ENCODE measurements at regions not wholly inside any gene's neighbourhood (a gene's known extent, or its start where the extent isn't known, plus 50 kb on each side); places are given as distances from the start of the nearest gene placed in this dataset.

DNA sequence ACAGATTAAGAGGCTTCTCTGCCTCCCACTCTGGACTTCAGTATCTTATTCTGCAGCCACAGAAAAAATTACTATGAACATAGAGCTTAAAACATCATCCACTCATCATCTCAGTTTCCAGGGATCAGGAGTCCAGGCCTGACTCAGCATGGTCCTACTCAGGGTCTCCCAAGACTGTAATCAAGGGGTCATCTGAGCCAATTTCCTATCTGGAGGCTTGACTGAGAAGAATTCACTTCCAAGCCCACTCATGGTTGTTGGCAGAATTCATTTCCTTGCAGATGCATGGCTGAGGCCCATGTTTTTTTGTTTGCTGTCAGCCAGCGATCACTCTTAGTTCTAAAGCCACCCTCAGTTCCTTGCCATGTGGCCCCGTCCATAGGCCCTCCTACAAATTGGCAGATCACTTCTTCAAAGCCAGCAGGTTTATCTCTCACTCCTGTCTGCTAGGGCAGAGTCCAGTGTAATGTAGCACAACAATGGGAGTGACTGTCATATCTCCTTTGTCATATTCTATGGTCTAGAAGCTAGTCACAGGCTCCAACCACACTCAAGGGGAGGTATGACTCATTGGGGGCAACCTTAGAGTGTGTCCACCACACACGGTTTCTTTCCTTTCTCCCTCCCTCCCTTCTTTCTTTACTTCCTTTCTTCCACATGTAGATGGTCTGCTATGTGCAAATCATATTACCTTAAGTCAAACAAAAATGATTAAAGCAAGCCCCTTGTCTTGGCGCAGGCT, 251.6 kb downstream of the QDPR start:
- H3K4me3 ChIP-seq (ENCODE audit: low read depth, low read length), result no peak overlapping the region
- DNase-seq (ENCODE audit: low read depth), result peak; percentile 15
- TF ChIP-seq, protein P1, sequence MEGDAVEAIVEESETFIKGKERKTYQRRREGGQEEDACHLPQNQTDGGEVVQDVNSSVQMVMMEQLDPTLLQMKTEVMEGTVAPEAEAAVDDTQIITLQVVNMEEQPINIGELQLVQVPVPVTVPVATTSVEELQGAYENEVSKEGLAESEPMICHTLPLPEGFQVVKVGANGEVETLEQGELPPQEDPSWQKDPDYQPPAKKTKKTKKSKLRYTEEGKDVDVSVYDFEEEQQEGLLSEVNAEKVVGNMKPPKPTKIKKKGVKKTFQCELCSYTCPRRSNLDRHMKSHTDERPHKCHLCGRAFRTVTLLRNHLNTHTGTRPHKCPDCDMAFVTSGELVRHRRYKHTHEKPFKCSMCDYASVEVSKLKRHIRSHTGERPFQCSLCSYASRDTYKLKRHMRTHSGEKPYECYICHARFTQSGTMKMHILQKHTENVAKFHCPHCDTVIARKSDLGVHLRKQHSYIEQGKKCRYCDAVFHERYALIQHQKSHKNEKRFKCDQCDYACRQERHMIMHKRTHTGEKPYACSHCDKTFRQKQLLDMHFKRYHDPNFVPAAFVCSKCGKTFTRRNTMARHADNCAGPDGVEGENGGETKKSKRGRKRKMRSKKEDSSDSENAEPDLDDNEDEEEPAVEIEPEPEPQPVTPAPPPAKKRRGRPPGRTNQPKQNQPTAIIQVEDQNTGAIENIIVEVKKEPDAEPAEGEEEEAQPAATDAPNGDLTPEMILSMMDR (IDR thresholded peaks at IDR 0.05; ENCODE audit: insufficient read depth, low read depth, low read length, missing control alignments), result no peak

GRCh38 chr4:17258106-17258505, 253.8 kb downstream of the QDPR start:
- DNase-seq (ENCODE audit: low read depth), result no peak
- TF ChIP-seq, protein P1 (IDR thresholded peaks at IDR 0.05; ENCODE audit: insufficient read depth, low read depth, low read length, missing control alignments), result no peak
- no peak overlapping the region for H3K4me3 ChIP-seq (ENCODE audit: low read depth, low read length)

DNA sequence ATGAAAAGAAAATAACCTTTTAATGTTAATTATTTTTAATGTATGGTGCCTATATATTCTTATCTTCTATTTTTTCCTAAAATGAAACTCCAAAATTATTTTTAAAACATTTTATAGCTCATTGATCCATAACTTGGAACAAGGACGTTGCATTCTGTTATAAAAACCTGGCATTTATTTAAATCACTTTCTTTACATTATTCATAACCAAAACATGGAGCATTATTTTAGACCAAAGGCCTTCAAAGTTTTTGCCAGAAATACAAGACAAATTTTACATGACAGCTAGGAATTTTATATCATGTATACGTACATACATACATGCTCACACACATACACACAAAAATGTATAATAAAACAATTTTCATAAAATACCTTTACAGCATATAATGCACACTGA, 259.8 kb downstream of the QDPR start:
- TF ChIP-seq, protein P1 (IDR thresholded peaks at IDR 0.05; ENCODE audit: insufficient read depth, low read depth, low read length, missing control alignments), result no peak
- no peak for DNase-seq (ENCODE audit: low read depth)
- H3K4me3 ChIP-seq (ENCODE audit: low read depth, low read length), result no peak overlapping the region

GRCh38 chr4:17251101-17251500, 260.8 kb downstream of the QDPR start:
- no peak for DNase-seq (ENCODE audit: low read depth)
- TF ChIP-seq, protein P1 (IDR thresholded peaks at IDR 0.05; ENCODE audit: insufficient read depth, low read depth, low read length, missing control alignments), result no peak

GRCh38 chr4:17250591-17250990, 261.3 kb downstream of the QDPR start:
- H3K4me3 ChIP-seq (ENCODE audit: low read depth, low read length), result no peak overlapping the region
- TF ChIP-seq, protein P1 (IDR thresholded peaks at IDR 0.05; ENCODE audit: insufficient read depth, low read depth, low read length, missing control alignments), result no peak
- no peak for DNase-seq (ENCODE audit: low read depth)

More at GRCh38 chr4:17251101-17251500, 260.8 kb downstream of the QDPR start:
- H3K4me3 ChIP-seq (ENCODE audit: low read depth, low read length), result no peak overlapping the region

- H3K4me3 ChIP-seq (ENCODE audit: low read depth, low read length), result no peak overlapping the region
- DNase-seq (ENCODE audit: low read depth), result no peak
- TF ChIP-seq, protein P1 (IDR thresholded peaks at IDR 0.05; ENCODE audit: insufficient read depth, low read depth, low read length, missing control alignments), result no peak
These were observed 265.2 kb downstream of the QDPR start for GRCh38 chr4:17246656-17247055.

- no peak overlapping the region for H3K4me3 ChIP-seq (ENCODE audit: low read depth, low read length)
- TF ChIP-seq, protein P1 (IDR thresholded peaks at IDR 0.05; ENCODE audit: insufficient read depth, low read depth, low read length, missing control alignments), result no peak
- no peak for DNase-seq (ENCODE audit: low read depth)
These were observed 270.1 kb downstream of the QDPR start for GRCh38 chr4:17241835-17242234.
